HG02571 (cell line): ENCODE measurements at regions not wholly inside any gene's neighbourhood (a gene's known extent, or its start where the extent isn't known, plus 50 kb on each side); places are given as distances from the start of the nearest gene placed in this dataset.

Experiments used
- ATAC-seq: cut with Tn5 transposase; IDR thresholded peaks from one replicate; pipeline ENCODE4 v1.9.1; 2021; ENCODE audit warnings: mild to moderate bottlenecking, moderate library complexity; ENCODE audit not compliant: unreplicated experiment

DNA sequence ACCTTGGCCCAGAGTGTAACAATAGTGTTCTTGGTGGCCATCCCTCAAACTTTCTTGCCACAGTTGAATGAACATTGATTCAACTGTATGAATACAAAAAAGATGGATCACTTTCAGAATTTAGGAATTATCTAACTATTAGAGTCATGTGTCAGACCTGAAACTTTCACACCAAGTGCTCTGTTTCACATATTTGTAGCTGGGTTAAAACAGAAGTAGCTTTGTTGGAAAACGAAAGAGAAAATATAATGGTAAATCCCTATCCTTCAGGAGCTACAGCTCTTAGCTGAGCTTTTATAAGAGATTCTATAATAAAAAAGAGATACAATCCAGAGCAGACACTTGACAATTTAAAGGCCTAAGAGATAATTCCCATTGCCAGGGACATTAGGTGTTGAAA, 719.3 kb downstream of the JRKL start:
- ATAC-seq, result no peak

DNA sequence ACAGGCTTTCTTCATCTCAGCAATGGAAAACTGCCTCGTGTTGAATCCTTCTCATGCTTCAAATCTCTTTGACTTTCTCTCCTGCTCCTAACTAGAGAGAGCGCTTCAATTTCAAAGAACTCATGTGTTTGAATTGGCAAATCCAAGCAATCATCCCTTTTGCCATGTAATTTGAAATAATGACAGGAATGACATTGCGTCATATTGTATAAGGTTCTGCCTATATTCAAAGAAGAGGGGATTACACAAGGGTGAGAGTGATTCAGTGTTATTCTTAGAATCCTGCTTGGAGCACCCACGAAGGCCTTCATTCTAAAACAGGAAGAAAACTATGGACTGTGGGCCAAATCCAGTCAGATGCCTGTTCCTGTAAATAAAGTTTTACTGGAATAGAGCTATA, 720.6 kb downstream of the JRKL start:
- no peak for ATAC-seq

DNA sequence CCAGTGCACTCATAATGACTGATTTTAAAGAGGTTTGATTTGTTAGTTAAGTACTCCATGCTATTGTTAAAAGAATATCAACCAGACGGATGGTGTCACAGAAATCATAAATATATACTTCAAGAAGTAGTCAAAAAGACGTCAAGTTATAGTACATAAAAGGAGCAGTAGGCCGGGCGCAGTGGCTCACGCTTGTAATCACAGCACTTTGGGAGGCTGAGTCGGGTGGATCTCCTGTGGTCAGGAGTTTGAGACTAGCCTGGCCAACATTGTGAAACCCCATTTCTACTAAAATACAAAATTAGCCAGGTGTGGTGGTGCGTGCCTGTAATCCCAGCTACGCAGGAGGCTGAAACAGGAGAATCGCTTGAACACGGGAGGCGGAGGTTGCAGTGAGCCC, 721.7 kb downstream of the JRKL start:
- ATAC-seq, result no peak

DNA sequence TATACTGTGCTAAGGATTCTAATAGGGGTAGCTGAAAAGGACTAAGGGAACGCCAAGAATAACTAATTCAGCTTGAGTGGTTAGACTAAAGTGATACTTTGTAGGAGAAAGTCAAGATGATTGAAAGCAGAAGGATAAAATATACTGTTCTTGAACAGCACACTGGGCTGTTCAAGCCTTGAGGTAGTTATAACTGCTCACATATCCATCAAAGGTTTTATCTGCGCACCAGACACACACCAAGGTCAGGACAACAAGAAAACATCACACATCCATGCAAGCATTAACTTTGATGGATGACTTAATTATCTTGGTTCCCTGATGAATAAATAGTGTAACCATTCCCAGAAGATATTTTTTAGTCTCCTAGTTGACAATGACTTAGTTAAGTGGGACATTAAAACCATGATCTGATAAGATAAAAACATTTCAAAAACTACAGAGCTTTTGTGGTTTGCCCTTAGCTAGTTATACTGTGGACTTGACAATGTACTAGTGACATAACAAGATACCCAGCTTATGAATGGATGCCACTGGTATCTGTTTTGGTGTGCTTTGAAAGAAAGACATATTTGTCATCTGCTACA, 728.9 kb downstream of the JRKL start:
- no peak for ATAC-seq

DNA sequence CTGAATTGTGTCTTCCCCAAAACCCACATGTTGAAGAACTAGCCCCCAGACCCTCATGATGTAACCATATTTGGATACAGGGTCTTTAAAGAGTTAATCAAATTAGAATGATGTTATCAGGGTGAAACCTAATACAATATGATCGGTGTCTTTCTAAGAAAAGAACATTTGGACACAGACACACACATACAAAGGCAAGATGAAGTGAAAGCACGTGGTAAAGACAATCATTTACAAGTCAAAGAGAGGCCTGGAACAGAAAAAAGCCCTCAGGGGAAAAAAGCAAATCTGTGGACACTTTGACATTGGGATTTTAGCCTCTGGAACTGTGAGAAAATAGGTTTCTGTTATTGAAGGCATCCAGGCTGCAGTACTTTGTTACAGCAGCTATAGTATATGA, 733.4 kb downstream of the JRKL start:
- no peak for ATAC-seq

DNA sequence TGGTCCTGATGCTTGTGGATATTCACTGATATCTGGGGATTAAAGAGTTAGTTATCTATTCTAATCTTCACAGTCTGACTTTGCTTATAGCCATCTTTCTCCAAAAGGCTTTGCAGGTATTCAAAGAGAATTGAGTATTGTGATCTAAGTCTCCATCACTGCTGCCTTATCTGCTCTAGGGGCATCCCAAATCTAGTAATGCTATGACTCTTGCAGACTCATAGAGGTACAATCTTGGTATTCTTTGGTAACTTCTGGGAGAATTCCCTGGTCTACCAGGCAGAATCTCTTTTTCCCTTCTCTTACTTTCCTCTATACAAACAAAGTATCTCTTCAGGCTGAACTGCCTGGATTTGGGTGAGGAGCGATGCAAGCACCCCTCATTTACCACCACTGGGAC, 746.3 kb downstream of the JRKL start:
- no peak for ATAC-seq

DNA sequence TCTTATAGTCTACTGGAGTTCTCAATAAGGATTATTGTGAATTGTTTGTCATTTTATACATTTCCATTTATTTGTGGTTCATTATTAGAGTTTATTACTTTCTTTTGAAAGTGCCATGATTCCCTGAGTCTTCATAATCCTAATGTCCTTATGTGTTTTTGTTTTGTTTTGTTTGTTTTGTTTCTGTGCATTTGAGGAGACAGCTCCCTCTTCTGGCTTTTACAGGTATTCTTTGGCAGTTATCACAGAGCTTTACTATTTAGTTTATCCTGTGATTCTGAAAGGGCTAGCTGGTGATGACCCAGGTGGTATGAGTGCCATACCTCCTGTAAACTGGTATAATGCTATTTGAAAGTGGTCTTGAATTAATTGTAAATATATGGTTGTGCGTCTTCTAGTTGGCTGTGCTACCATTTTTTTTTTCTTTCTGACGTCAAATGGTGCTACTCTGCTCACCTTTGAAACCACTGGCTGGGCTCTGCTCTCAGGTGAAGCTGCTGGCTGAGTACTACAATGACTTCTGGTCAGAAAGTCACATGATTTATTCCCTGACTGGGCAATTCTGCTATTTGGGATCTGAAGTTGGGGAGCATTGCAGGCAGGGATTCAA, 751.2 kb downstream of the JRKL start:
- no peak for ATAC-seq

DNA sequence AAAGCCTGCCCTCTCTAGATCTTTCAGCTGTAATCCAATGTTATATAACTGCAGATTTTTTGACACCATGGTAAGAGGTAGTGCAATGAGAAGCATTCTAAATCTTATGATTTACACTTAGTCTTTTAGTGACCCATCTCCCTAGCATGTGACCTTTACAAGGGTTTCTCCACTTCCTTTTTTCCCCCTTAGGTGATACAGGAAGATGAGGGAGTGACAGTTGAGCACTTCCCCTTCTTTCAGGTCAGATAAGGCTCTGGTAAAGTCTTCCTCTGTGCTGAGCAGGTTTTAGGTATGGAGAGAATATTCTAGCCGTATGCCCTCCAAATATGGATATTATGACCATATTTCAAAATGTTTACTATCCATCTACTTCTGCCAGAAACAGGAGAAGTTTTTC, 753.6 kb downstream of the JRKL start:
- no peak for ATAC-seq

DNA sequence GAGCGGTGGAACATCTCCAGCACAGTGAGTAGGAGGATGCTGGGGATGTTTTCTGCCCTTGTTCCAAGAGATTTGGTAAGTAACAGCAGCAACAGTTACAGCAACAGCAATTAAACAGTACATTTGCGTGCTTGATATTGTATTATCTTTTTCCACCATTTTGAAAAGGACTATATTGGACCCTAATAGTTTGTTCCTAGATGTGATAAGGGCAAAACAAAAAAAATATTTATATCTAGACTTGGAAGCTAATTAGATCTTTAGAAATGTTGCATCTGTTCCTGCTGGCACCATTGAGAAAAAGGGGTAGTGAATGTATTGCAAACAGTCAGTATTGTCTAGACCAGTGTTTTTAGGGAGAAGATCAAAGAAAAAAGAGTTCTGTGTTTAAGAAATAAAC, 759.9 kb downstream of the JRKL start:
- ATAC-seq, result no peak

DNA sequence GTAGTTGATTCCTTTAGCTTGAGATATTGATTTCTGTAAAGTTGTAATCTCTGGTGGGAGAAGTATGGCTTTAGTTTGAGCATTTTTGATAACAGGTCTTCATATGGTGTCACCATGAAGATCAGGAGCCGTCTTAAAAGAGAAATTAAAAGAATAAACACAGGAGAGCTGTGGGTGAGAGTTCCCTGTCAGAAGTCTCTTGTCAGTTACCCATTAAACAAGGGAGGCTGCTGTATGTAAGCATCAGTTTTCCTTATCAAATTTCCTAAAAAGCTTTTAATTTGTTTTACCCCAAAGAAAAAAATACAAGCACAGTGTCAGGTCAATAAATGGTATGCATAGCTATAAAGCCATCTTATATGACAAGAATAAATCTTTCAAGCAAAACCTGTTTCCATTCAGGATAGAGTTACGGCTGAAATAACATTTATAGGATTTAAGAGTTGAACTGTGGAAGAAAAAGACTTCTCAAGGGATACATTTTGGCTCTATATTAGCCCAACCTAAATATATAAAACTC, 767.5 kb downstream of the JRKL start:
- no peak for ATAC-seq

DNA sequence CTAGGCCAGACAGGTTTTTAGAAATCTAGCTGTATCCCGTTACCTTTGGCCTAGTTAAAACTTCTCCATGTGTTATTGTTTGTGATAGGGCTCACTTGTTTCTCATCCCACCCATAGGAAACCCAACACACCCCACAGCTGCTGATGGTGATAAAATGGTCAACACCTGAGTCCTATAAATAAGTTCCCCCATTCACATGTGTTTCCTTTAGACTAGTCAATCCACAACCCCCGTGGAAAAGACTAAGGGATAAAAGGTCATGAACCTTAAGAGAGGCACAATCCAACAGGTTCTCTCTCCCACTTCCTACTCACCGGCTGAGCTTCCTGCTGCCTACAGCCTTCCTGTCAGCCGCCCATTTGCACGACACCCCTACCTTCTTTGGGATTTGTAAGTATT, 768.4 kb downstream of the JRKL start:
- ATAC-seq, result no peak

DNA sequence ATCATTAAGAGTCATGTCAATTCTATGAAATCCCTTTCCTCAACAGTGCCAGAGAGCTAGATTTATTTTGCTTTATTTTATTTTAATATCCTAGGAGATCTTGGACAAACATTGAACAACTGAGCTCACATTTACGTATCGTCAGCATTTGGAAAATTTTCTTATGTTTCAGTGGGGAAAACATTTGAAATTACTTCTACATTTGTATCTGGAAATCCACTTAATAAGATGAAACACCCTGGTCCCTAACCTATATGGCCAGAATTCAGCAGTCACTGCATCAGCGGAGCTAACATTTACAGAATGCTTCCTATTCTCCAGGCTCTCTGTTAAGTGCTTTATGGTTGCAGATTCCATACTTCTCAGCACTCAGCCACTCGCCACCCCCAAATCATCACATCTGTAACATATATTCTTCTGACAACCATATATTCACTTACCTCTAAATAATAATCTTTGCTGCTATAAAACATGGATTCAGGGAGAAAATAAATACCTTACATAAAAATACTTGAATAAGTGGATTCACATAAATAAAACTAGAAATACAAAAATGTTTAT, 773.9 kb downstream of the JRKL start:
- no peak for ATAC-seq

DNA sequence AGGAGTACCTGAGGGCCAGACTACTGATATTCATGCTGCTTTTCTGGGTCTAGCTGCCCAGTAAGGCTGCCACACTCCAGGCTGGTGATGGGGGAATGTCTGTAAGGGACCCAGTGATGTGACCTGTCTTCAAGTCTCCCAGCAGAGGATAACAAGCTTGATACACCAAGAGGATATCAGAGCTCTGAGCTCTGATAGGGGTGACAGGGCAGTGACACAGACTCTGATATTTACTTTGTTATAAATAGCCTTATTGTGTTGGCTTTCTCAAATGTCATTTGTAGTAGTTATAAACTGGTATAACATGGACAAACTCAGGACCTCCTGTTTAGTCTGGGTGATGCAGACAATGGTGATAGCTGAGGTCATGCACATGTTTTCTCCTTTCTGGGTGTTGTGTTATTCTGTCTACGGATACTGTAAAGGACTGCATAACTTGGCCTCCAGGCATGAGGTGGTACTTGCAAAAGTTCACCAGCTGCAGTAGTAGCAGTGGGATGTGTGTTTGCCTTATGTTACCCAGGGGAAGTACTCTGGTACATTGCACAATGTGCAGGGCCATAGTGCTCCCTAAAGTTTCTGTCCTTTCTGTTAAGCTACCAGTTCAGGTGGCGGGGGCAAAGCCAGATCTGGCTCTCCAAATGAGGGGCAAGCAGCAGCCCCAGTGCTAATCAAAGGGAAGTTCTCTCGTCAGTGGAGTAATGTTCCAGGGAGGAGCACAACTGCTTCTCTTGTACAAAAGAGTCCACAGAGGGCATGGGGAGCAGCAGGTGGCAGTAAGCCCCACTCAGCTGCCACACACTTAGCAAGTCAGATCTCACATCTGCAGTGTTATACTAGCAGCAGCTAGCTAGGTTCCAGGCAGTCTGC, 812.2 kb downstream of the JRKL start:
- no peak for ATAC-seq

DNA sequence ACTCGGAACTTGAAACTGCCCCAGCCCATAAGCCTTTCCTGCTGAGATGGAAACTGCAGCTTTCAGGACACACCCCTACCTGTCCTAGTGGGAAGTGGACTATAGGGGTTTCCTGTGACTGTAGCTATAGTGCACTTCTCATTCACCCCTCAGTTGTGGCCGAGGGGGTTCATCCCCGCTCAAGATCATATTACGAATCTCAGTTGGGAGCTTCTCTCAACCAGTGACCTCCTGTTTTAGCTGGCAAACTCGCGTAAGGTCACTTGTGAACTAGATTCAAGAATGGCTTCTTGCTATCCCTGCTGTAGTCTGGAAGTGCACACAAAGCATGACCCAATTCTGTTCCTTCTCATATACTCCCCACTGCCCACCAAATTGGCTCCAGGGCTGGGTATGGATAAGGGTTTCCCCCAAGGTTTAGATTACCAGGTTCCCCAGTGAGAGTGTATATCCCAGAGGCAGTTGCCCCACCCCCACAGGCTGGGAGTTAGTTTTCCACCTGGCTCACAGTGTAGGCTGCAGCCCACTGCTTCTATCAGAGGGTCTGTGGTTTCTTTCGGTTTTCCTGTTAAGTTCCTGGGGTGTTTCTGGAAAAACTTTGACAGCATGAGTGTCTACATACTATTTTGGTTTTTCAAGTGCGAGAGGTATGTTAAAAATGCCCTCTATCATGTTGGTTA, 812.9 kb downstream of the JRKL start:
- ATAC-seq, result no peak

DNA sequence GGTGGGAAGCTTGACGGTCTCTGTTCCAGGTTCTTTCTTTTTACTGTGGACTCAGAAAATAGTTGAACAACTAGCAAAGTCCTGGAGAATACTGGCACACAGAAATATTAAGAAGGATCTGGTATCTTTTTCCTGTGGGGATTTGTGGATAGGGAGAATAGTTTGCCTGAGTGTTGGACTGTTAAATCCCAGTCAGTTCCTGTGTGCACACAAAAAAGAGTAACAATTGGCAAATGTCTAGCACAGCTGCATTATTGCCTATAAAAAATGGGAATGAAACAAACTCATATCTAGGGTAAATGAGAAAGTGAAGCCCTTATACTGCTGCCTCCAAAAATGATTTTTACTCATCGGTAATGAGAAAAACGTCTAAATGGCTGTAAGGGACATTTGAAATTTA, 828.2 kb downstream of the JRKL start:
- no peak for ATAC-seq

DNA sequence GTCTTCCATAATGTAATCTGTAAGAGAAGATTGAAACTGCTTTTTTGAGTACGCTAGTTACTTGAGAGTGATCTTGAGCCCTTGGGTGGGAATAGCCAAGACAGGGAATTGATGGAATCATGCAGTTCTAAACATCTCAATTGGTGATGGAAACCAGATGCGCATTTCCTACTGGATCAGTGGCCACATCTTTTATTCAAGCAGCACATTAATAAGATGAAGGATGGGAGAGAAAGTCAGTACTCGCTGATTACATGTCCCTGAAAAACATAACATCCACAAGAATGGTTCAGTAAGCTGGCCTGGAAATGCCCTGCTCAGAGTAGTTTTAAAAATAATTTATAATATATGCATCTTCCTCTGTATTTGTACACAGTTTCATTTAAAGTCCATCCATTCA, 833.8 kb downstream of the JRKL start:
- ATAC-seq, result no peak

DNA sequence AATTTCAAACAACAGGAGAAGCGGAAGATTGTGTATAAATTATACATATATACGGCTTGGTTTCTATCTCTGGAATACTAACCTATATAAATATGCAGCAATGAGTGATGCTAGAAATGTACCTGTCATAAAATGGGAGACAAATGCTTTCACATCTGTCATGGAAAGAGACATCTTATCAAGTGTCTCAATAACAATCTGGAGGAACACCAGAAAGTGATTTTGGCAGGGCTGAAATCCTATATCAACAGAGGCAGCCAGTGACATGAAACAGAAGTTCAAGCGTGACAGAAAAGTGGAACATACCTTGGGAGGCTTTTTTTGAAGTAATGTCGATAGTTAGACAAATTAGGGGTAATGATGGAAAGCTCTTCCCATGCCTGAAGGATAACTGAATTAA, 834.6 kb downstream of the JRKL start:
- no peak for ATAC-seq

DNA sequence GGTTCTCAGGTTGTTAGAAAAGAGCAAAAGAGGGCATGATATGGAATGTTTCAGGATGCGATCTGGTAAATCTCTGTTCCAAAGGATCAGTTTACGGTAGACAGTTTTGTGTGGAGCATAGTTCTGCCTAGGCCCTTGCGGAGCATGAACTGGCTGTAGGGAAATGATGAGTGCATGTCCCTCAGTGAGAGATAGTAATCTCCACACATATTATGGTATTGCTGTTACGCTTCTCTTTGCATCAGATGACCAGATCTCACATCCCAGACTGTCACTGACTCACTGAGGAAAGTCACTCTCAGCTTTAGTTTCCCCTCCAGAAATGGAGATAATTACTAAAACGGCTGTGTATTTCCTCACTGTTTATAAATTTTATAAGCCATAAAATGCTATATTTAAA, 836.0 kb downstream of the JRKL start:
- ATAC-seq, result no peak

DNA sequence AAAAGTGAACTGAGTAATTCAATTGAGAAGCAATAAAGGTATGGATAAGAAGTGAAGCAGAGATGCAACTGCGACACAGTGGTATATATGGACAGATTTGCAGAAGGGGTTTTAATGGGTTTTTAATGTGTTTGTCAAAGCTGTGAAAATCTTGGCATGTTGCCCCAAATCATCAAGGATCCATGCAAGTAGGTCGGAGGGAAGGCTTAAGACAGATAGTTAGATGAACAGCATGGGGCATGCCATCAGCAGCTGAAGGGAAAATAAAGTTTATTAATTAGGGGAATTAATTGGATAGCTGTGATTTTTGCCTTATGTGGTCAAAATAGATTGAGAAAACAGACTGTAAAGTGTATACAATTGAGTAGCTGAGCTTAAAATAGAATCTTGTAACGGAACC, 840.1 kb downstream of the JRKL start:
- no peak for ATAC-seq

DNA sequence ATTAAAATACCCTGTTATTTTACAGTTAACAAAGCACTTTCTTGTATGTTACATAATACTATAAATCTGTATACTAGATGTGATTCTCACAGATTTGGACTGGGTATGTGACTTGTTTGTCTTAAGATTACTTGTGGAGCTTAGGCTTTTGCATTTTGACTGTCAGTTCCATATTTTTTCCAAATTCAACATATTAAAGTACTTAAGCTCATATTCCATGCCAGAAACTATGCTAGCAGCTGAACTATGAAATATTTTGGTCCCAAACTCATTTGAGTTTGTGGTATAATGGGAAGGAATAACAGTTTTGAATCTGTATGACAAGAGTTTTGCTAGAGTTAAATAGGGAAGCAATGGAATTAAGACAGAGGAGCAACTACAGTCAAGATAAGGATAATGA, 841.4 kb downstream of the JRKL start:
- ATAC-seq, result no peak

DNA sequence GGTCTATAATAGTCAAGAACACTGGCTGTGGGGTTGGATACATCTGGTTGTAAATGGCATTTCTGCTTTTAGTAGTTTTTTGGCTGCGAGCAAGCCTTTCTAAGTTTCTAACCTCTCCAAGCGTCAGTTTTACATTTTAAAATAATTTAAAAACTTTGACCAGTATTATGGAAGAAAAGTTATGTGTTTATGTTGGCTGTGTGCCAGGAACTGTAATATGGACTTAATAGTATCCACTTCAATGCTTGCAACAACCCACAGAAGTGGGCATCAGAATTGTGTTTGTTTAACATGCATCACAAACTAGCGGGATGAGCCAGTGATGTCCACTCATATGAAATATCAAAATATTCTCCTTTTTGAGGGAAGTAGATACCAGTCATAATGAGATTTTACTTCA, 844.2 kb downstream of the JRKL start:
- no peak for ATAC-seq
